NCI-H2081 treated with DMSO at 0.1 percent for 48 hours (cell line): ENCODE measurements at regions not wholly inside any gene's neighbourhood (a gene's known extent, or its start where the extent isn't known, plus 50 kb on each side); places are given as distances from the start of the nearest gene placed in this dataset.
A peak's percentile ranks its signal among the peaks of the same experiment; 100 is the strongest.

Source experiments
- DNase-seq: peaks from one replicate; lab custom pipeline; 2025; lab: John Stamatoyannopoulos, UW

- no peak for DNase-seq
Observed at GRCh38 chr11:115695677-115696364, 191.6 kb upstream of the CADM1 start.

GRCh38 chr11:115693002-115693401 is 188.8 kb upstream of the CADM1 start:
- DNase-seq: no peak

GRCh38 chr11:115691030-115691429 is 186.8 kb upstream of the CADM1 start:
- DNase-seq: no peak

DNA sequence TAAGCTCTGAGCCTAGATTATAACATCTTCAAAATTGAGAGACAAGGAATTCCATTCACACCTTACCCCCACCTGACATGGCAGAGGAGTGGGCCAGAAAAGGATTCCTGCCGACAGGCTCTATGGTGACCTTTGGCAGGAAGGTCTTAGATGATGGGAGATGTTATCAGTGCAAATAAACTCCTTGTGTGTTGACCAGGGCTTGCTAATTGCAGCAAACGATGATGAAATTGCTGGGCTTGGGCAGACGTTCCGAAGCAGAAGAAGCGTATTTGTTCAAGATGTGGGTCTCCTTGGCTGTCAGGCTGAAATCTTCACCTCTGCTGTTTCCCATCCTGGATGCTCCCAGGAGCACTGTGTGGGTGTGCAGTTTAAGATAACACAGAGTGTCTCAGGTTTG is 183.7 kb upstream of the CADM1 start:
- no peak for DNase-seq

GRCh38 chr11:115684699-115685098 is 180.5 kb upstream of the CADM1 start:
- no peak for DNase-seq

DNA sequence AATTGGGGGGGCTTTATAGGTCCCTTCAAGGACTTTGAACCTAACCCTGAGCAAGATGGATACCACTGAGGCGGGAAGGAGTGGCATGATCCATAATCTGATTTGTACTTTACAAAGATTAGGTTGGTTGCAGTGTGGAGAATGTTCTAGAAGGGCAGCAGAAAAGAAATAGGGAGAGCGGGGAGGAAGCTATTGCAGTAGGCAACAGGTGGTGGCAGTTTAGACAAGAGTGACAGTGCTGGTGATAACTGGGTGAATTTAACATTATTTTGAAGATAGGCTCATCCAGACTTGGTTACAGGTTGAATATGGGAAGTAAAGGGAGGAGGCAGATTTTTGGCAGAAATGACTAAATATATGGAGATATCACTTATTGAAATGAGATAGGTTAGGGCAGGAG is 179.9 kb upstream of the CADM1 start:
- DNase-seq: no peak

- DNase-seq: no peak
Observed at GRCh38 chr11:115682888-115683287, 178.7 kb upstream of the CADM1 start.

DNA sequence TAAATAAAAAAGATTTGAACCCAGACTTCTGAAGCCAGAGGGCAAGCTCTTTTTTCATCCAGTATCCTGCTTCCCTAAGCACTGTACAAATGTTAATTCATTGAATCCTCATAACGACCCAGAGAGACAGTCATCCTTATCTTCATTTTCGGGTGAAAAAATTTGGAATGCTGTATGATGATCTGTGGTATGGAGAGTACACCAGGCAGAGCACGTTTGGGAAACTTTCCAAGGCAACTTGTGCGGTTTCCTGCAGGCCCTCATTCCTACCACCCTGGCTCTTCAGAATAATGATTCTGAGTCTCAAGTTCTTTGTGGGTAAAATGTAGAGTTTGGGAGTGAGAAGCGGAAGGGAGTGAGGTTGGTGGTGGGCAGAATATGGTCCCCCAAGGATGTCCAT is 177.9 kb upstream of the CADM1 start:
- DNase-seq: no peak

DNA sequence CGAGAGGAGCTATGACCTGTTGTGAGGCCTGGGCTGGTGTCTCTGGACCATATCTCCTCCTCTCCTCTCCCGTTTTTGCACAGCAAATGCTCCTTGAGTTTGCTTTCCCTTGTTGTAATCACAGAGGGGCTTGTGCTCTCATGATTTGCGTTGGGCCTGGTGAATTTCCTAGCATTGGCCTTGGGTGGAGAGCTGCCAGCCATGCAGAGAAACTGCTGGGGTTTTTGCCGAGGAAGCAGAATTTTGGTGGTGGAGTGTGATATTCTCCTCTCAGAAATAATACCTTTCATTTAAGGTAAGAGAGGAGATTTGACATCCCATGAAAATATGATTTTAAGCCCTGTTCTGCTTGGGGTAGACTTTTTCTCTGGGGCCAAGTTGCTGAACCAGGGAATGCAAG is 175.7 kb upstream of the CADM1 start:
- no peak for DNase-seq

- no peak for DNase-seq
Observed at GRCh38 chr11:115678942-115679341, 174.7 kb upstream of the CADM1 start.

DNA sequence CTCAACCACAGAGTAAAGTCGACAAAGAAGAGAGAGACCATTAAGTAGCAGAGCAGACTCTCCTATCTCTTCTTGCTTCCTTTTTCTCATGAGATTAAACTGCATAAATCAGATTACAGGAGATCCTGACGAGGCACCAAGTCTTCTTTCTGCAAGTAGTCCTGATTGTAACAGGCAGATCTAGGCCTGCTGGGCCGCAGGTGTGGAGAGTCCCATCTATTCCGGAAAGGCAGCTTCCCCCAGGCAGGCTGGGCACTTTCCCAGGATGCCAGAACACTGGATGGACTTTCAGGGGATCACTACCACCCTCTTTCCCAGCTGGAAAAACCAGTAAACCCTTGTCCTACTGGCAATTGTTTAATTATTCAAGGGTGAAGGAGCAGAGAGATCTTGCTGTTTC is 173.0 kb upstream of the CADM1 start:
- DNase-seq: no peak

DNA sequence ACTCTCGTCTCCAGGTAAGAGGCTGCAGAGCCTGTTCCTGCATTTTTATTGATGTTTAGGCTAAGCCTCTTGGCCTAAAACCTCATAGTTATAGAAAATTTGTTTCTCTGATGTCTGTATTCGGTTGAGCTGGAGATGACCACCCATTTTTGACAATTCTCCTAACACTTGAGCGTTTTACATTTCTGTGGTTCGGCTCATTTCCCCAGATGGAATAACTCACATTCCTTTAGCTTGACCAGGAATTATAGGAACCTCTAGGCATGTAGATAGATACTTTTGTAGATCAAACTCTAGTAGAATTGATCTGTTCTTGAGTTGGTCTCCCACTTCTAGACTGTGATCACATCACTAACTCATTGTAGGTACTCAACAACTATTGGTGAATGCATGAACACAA is 172.6 kb upstream of the CADM1 start:
- DNase-seq: no peak

- DNase-seq: no peak
Observed at GRCh38 chr11:115676206-115676605, 172.0 kb upstream of the CADM1 start.

GRCh38 chr11:115674937-115675544 is 170.8 kb upstream of the CADM1 start:
- no peak for DNase-seq

DNA sequence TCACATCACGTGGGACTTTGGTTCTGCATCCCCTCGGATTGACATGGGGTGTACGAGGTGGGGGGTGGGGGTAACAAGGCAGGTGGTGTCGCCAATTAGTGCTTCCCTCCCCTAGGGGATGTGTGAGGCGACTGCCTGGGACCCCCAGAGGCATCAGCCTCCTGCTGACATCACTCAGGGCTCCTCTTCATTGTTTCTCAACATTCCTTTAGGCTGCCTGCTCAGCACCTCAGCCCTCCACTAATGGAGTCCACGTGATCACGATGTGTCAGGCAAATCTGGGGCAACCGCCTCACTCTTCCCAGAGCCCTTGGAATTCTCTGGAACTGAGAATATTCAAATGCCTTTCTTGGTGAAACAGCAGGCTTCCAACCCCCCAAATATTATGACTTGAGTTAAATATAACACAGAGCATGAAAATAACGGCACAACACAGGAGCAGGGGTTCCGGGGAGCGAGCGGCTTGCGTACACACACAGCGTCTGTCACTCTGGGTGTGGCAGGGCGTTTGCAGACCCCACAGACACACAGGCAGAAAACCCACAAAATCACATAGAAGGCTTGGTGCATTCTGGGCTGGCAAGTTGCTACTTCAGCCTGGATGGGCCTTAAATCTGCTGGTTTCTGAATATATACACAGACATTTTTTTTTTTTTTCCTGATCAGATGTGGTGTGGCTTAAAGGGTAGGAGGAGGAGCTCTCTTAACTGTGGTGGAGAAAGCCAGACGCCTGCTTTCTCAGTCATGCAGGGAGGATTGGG is 170.1 kb upstream of the CADM1 start:
- no peak for DNase-seq

DNA sequence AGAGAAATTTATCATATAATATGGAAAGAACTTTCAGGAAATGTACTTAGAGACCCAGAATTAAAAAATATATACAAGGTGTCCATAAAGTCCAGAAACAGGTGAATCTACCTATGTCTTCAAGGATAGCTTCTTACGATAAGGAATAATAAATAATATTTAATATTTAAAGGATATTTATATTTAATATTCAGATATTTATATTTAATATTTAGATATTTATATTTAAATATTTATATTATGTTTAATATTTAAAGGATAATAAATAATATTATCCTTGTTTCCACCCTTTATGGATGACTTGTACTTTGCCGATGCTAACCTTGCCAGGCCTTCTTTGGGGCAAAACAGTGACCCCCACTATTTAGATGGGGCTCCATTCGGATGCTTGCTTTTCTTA is 169.5 kb upstream of the CADM1 start:
- DNase-seq: no peak

- no peak for DNase-seq
Observed at GRCh38 chr11:115672999-115673411, 168.8 kb upstream of the CADM1 start.

GRCh38 chr11:115672412-115672811 is 168.2 kb upstream of the CADM1 start:
- no peak for DNase-seq

DNA sequence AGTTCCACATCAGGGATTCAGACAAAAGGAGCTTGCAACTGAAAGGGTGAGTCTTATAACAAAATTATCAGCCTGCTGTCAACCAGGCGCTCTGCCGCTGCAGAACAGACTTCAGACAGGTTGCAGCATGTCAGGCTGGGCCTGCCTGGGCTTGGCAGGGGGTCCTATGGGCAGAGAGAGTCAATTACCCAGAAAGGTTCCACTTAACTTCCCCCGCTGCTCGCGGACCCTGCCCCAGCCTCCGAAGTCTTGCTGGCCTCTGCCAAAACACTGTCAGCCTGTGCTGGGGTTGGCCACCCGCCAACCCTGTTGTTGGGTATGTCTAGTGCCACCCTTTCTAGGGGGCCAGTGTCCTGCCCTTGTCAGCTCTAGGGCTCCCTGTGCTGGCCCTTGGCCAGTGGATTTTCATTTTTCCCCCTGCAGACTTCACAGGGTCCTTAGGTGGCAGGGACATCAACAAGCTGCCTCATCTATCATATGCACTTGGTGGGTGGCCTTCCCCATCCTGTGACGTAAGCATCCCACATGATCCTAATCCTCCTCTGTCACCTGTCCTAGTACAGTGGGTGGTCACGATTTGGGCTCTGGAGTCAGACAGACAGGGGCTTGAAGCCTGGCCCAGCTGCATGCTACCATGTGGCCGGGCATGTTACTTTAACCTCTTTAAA is 166.5 kb upstream of the CADM1 start:
- DNase-seq: peak; percentile 57

- DNase-seq: no peak
Observed at GRCh38 chr11:115665958-115666357, 161.7 kb upstream of the CADM1 start.

GRCh38 chr11:115665175-115665821 is 161.1 kb upstream of the CADM1 start:
- no peak for DNase-seq

DNA sequence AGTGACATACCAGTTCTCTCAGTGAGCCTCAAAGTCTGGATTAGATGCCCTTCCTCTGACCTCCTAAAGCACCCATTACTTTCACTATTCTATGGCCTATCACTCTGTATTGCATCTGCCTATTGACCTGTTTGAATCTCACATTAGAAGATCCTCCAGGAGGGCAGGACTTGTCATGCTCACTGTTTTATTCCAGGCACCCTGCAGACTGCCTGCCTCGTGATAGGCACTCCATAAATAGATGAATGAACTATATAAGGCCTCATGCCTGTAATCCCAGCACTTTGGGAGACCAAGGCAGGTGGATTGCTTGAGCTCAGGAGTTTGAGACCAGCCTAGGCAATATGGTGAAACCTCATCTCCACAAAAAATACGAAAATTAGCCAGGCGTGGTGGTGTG is 160.1 kb upstream of the CADM1 start:
- no peak for DNase-seq
